ENCODE measurements at regions not wholly inside any gene's neighbourhood (a gene's known extent, or its start where the extent isn't known, plus 50 kb on each side); places are given as distances from the start of the nearest gene placed in this dataset.

DNA sequence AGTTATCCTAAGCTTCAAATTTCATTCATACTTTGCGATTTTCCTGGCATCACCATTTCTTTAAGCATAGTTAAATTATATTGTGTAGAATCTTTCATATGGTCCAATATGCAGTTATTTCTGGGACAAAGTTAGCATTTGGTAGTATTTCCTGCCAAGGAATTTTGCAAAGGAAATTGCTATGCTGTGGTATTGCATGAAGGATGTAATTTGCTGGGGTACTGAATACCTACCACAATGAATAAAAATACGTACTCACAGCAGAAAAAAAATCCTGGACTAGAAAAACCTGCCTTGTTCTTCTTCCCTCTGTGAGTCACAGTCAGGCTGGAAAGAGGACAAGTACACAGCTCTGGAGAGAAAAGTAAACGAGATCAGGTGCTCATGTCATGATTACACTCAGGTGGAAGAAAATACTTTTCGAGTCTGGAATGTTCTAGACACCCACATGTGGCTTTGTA, 241.2 kb downstream of the PTBP2 start:
- peak; percentile 26 for DNase-seq (ENCODE audit: low spot score)

GRCh38 chr1:96964761-96965160, 243.2 kb downstream of the PTBP2 start:
- DNase-seq (ENCODE audit: low spot score) = no peak

- DNase-seq (ENCODE audit: low spot score) = peak; percentile 78
These were observed 245.1 kb downstream of the PTBP2 start for GRCh38 chr1:96966536-96967138.

DNA sequence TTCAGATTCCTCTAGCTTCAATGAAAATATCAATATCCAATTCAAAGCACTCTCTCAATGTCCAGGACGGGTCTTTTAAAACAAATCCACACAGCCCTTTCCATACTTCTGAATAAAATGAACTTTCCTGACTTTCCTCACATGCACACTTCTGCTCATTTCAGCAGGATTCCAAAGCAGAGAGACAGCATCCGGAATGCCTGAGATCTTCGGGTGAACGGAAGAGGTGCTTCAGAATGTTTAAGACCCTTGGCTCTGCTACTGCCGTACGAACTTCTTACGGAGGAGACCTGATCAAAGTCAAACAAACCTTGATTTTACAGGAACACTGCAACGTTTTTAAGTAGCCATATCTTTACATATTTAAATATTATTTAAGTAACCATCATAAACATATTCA, 245.7 kb downstream of the PTBP2 start:
- peak; percentile 30 for DNase-seq (ENCODE audit: low spot score)

DNA sequence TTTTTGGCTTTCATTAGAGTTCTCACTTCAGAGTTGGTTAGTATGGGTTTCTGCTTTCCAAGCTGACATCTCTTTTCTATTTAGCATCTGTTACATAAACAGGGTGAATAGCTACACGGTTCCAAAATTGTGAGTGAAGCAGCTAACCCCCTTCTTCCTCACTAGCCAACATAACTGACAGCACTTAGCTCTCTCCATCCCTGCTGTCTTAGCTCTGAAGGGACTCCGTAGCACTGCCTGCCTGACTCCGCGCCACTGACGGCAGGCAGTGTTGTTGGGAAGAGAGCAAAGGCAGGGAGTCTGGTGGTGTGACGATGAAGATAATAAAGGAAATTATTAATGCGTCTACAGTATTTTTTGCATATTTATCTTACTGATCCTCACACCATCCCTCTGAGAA, 247.0 kb downstream of the PTBP2 start:
- peak; percentile 52 for DNase-seq (ENCODE audit: low spot score)

DNA sequence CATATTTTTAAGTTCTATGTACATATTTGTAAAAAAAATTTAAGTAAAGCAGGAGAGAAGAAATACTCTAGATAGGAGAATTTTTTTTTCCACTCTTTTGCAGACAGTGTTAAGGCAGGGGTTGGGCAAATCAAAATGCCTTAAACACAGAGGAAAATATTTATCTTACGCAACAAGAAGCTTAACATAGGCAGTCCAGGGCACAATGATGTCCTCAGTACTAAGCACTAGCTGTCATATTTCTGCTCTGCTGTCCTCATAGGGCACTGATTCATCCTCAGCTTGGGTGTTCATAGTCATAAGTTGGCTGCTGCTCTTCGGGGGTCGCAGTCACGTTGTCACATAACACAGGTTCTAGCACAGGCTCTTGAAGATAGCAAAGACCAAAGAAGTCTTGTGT, 247.4 kb downstream of the PTBP2 start:
- peak; percentile 65 for DNase-seq (ENCODE audit: low spot score)

- no peak for DNase-seq (ENCODE audit: low spot score)
These were observed 248.1 kb downstream of the PTBP2 start for GRCh38 chr1:96969656-96970163.

DNA sequence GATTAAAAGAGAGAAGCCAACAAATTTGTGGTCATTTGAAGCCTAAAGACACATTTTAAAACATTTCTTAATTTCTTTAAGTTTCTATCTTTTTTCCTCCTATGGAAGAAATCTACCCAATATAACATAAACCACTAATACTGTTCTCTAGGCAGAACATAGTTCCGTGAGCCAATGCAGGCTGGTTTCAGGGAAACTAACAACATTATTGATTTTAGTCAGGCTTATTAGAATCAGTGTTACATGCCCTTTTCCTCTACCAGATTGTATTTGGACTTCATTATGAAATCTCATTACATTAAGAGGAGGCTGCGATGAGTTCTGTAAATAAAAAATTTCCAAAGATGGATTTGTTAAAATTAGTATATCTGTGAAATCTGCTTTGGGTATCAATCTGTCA, 249.9 kb downstream of the PTBP2 start:
- no peak for DNase-seq (ENCODE audit: low spot score)

GRCh38 chr1:96971849-96972602, 250.4 kb downstream of the PTBP2 start:
- DNase-seq (ENCODE audit: low spot score) = no peak

DNA sequence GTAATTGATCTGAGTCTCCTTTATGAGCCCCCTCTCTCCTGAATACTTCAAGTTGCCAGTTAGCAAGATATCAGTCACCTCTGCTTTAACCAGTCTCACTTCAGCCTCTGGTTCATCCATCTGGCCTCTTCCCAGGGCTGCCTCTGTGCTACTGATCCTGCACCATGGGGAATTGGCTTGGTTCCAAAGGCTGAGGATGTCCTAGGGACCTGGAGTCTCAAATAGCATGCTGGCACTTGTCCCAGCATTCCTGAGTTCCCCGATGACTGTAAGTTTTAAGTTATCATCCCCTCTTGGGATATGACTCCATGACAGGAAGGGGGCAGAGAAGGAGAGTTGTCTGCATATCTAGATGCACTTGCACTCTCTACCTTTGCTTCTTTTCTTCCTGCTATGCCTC, 252.0 kb downstream of the PTBP2 start:
- DNase-seq (ENCODE audit: low spot score) = no peak

GRCh38 chr1:96978444-96978843, 256.9 kb downstream of the PTBP2 start:
- DNase-seq (ENCODE audit: low spot score) = no peak

DNA sequence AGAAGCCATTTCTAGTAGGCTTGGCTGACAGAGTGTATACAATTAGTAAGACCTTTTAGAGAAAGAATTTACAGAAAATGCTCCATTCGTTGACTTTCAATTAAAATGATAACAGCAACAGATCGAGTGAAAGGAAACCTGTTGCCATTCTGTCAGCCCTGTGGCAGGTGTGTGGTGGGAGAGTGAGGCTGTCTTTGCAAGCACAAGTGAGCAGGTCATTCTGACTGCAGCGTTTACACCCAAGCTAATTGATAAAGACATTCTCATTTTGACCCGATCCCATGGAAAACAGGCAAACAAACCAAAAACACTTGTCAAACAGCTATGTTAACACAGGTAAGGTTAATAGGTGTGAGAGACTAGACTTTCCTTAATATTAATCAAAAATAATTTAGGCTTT, 257.3 kb downstream of the PTBP2 start:
- DNase-seq (ENCODE audit: low spot score) = no peak

- DNase-seq (ENCODE audit: low spot score) = no peak
These were observed 258.0 kb downstream of the PTBP2 start for GRCh38 chr1:96979304-96980268.

DNA sequence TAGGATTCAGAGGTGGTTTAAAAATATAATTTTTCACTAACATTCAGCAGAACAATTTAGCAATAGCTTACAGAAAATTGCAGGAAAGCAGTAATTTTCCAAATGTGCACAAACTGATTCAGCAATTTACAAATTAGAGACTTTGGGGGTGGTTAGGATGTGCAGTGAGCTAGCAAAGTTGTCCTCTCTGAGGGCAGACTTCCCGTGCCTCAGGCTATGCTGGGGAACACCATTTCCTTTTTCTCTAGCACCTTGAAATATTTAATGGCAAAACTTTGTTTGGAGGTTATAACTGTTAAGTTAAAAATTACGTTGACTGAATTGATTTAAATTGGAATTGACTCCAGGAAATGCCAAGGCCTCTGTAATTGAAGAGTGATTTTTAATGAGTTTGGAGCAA, 258.9 kb downstream of the PTBP2 start:
- DNase-seq (ENCODE audit: low spot score) = no peak

- DNase-seq (ENCODE audit: low spot score) = no peak
These were observed 259.6 kb downstream of the PTBP2 start for GRCh38 chr1:96981181-96981580.

- no peak for DNase-seq (ENCODE audit: low spot score)
These were observed 260.5 kb downstream of the PTBP2 start for GRCh38 chr1:96982118-96982517.

- no peak for DNase-seq (ENCODE audit: low spot score)
These were observed 262.3 kb downstream of the PTBP2 start for GRCh38 chr1:96983866-96984265.

DNA sequence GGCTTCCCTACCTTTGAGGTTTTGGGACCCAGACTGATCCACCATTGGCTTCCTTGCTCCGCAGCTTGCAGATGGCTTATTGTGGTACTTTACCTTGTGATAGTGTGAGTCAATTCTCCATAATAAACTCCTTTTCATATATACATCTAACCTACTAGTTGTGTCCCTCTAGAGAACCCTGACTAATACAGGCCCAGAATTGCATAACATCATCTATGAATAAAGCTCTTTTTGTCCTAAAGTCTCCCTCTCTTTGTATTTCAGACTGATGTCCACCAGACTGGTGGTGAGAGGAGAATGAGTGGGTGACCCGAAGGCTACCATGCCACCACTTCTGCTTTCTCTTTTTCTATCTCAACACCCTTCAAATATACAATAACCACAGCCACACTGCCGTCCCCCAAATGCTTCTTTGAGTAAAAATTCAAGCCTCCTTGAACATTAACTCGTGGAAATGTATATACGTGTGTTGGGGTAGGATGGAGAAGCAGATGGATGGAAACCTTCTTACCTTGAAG, 265.7 kb downstream of the PTBP2 start:
- DNase-seq (ENCODE audit: low spot score) = no peak

GRCh38 chr1:96989302-96989701, 267.7 kb downstream of the PTBP2 start:
- DNase-seq (ENCODE audit: low spot score) = no peak

DNA sequence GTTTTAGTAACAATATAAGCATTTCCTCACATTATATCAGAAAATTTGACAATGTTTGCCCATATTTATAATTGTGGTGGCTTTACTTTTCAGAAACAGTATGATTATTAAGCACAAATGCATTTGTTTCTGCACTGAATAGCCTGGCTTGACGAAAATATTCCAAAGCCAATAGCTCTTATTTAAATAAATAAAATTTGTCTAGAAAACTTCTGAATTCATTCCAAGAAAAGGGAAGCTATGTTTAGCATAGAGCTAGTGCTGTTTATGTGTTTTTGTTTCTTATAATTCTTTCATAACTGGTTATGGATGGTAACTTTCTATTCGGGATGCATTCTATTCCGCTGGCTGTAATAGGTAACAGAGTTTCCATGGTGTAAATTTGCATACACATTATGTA, 268.6 kb downstream of the PTBP2 start:
- DNase-seq (ENCODE audit: low spot score) = no peak

DNA sequence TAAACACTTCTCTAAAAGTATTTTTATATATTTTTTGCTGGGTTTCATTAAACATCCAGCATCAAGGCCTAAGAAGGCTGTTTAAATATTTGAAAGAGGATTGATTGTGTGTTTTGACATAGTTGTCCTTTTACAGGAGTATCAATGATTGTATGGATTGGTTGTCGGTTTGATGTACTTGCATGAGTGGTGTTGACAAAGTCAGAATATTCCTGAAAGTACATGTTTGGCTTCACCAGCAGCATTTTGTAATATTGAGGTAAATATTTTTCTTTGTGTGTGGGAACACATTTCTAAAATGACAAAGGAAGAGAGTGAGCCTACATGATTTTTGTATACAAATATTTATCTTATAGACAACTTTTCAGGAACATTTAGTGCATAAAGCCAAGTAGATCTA, 269.7 kb downstream of the PTBP2 start:
- no peak for DNase-seq (ENCODE audit: low spot score)

DNA sequence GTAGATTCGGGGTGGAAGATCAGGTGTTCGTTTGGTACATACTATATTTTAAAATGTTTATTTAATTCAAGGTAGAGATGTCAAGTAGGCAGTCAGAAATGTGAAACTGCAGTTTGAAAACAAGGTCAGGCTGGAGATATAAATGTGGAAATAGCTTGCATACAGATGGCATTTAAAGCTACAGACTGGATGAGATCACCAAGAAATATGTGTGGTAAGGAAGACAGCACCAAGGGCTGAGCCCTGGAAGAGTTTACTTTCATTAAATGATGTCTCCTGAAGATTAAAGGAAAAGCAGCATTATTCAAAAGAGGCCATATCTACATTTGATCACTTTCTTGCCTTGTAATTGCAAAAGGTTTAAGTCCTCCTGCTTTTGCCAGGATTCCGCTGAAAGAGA, 271.3 kb downstream of the PTBP2 start:
- DNase-seq (ENCODE audit: low spot score) = peak; percentile 40
